BLaER1 (cell line): ENCODE measurements at regions not wholly inside any gene's neighbourhood (a gene's known extent, or its start where the extent isn't known, plus 50 kb on each side); places are given as distances from the start of the nearest gene placed in this dataset.

Experiments used
- H3K27ac ChIP-seq: shearing (Covaris generic); formaldehyde crosslinking; 2 replicates; pipeline ENCODE4 v1.8.1; 2022
- H3K27me3 ChIP-seq: shearing (Covaris generic); formaldehyde crosslinking; 2 replicates; pipeline ENCODE4 v1.8.1; 2022
- H3K36me3 ChIP-seq: shearing (Covaris generic); formaldehyde crosslinking; 2 replicates; pipeline ENCODE4 v1.8.1; 2022
- H3K4me1 ChIP-seq: shearing (Covaris generic); formaldehyde crosslinking; 2 replicates; pipeline ENCODE4 v1.8.1; 2022
- H3K4me2 ChIP-seq: shearing (Covaris generic); formaldehyde crosslinking; 2 replicates; pipeline ENCODE4 v1.8.1; 2022
- H3K4me3 ChIP-seq: shearing (Covaris generic); formaldehyde crosslinking; 2 replicates; pipeline ENCODE4 v1.8.1; 2022
- H3K9ac ChIP-seq: shearing (Covaris generic); formaldehyde crosslinking; 2 replicates; pipeline ENCODE4 v1.8.1; 2022
- H3K9me3 ChIP-seq: shearing (Covaris generic); formaldehyde crosslinking; 2 replicates; pipeline ENCODE4 v1.8.1; 2022
- H4K20me1 ChIP-seq: shearing (Covaris generic); formaldehyde crosslinking; 2 replicates; pipeline ENCODE4 v1.8.1; 2022
- Cebpa-rat ChIP-seq: shearing (Covaris generic); IDR thresholded peaks from 2 replicates; pipeline ENCODE4 v1.8.1; 2022

GRCh38 chr10:29041616-29042015 is 247.3 kb upstream of the LYZL1 start:
- TF ChIP-seq Cebpa-rat = no peak
- no peak overlapping the region for H3K4me2 ChIP-seq
- H3K27me3 ChIP-seq = no peaks in the 10 kb centered on the region
- no peak overlapping the region for H3K27ac ChIP-seq
- H3K4me1 ChIP-seq = peaks cover 10% of the 10 kb centered on the region
- H3K36me3 ChIP-seq = no peaks in the 10 kb centered on the region
- no peaks in the 10 kb centered on the region; the same call in 1 of the 2 replicates for H3K9me3 ChIP-seq
- no peak overlapping the region for H3K4me3 ChIP-seq
- no peaks in the 10 kb centered on the region for H4K20me1 ChIP-seq
- no peak overlapping the region for H3K9ac ChIP-seq

- Histone ChIP-seq H3K27me3 (no peaks in the 10 kb centered on the region), H3K9me3 (no peaks in the 10 kb centered on the region), H3K4me1 (no peaks in the 10 kb centered on the region), H3K4me3 (no peak overlapping the region), H3K36me3 (no peaks in the 10 kb centered on the region), H3K4me2 (no peak overlapping the region), H3K9ac (no peak overlapping the region), H4K20me1 (no peaks in the 10 kb centered on the region), H3K27ac (no peak overlapping the region)
- TF ChIP-seq Cebpa-rat = no peak
Observed at GRCh38 chr10:29048506-29048905, 240.4 kb upstream of the LYZL1 start.

GRCh38 chr10:29050081-29050480 is 238.8 kb upstream of the LYZL1 start:
- TF ChIP-seq Cebpa-rat = no peak
- H3K9me3 ChIP-seq = no peaks in the 10 kb centered on the region
- no peaks in the 10 kb centered on the region for H3K27me3 ChIP-seq
- no peak overlapping the region for H3K27ac ChIP-seq
- no peak overlapping the region for H3K9ac ChIP-seq
- no peaks in the 10 kb centered on the region for H3K36me3 ChIP-seq
- H3K4me3 ChIP-seq = no peak overlapping the region
- H3K4me1 ChIP-seq = no peaks in the 10 kb centered on the region
- no peaks in the 10 kb centered on the region for H4K20me1 ChIP-seq
- H3K4me2 ChIP-seq = no peak overlapping the region

GRCh38 chr10:29055101-29055500 is 233.8 kb upstream of the LYZL1 start:
- no peaks in the 10 kb centered on the region for H3K4me1 ChIP-seq
- TF ChIP-seq Cebpa-rat = no peak
- no peak overlapping the region for H3K4me2 ChIP-seq
- H3K9ac ChIP-seq = no peak overlapping the region
- H3K27me3 ChIP-seq = no peaks in the 10 kb centered on the region
- H3K36me3 ChIP-seq = no peaks in the 10 kb centered on the region
- H3K27ac ChIP-seq = no peak overlapping the region
- no peaks in the 10 kb centered on the region for H4K20me1 ChIP-seq
- H3K4me3 ChIP-seq = no peak overlapping the region
- H3K9me3 ChIP-seq = no peaks in the 10 kb centered on the region

GRCh38 chr10:29056729-29057128 is 232.1 kb upstream of the LYZL1 start:
- no peak overlapping the region for H3K9ac ChIP-seq
- H3K27me3 ChIP-seq = no peaks in the 10 kb centered on the region
- no peak overlapping the region for H3K27ac ChIP-seq
- H3K4me3 ChIP-seq = no peak overlapping the region
- H3K4me1 ChIP-seq = no peaks in the 10 kb centered on the region
- H3K9me3 ChIP-seq = no peaks in the 10 kb centered on the region
- TF ChIP-seq Cebpa-rat = no peak
- no peak overlapping the region for H3K4me2 ChIP-seq
- H3K36me3 ChIP-seq = no peaks in the 10 kb centered on the region
- no peaks in the 10 kb centered on the region for H4K20me1 ChIP-seq

- H3K27ac ChIP-seq = no peak overlapping the region
- no peak for TF ChIP-seq Cebpa-rat
- no peak overlapping the region for H3K4me2 ChIP-seq
- H3K4me1 ChIP-seq = no peaks in the 10 kb centered on the region
- no peak overlapping the region for H3K9ac ChIP-seq
- H3K9me3 ChIP-seq = no peaks in the 10 kb centered on the region
- no peaks in the 10 kb centered on the region for H3K27me3 ChIP-seq
- H3K4me3 ChIP-seq = no peak overlapping the region
- H4K20me1 ChIP-seq = no peaks in the 10 kb centered on the region
- no peaks in the 10 kb centered on the region for H3K36me3 ChIP-seq
Observed at GRCh38 chr10:29057822-29058331, 231.0 kb upstream of the LYZL1 start.

GRCh38 chr10:29063806-29064644 is 224.8 kb upstream of the LYZL1 start:
- no peaks in the 10 kb centered on the region for H3K27me3 ChIP-seq
- H3K9me3 ChIP-seq = no peaks in the 10 kb centered on the region
- no peak overlapping the region for H3K9ac ChIP-seq
- no peak for TF ChIP-seq Cebpa-rat
- H3K4me2 ChIP-seq = no peak overlapping the region
- H3K4me3 ChIP-seq = no peak overlapping the region
- H3K27ac ChIP-seq = no peak overlapping the region
- no peaks in the 10 kb centered on the region for H3K36me3 ChIP-seq
- no peaks in the 10 kb centered on the region for H4K20me1 ChIP-seq
- no peaks in the 10 kb centered on the region for H3K4me1 ChIP-seq

- Histone ChIP-seq H3K4me2 (no peak overlapping the region), H3K4me3 (no peak overlapping the region), H3K4me1 (no peaks in the 10 kb centered on the region), H3K9ac (no peak overlapping the region), H3K36me3 (no peaks in the 10 kb centered on the region), H3K9me3 (no peaks in the 10 kb centered on the region), H4K20me1 (no peaks in the 10 kb centered on the region), H3K27me3 (no peaks in the 10 kb centered on the region), H3K27ac (no peak overlapping the region)
- TF ChIP-seq Cebpa-rat = no peak
Observed at GRCh38 chr10:29064680-29065079, 224.2 kb upstream of the LYZL1 start.

- Histone ChIP-seq H4K20me1 (no peaks in the 10 kb centered on the region), H3K27me3 (no peaks in the 10 kb centered on the region), H3K9me3 (no peaks in the 10 kb centered on the region), H3K27ac (no peak overlapping the region), H3K4me2 (no peak overlapping the region), H3K4me1 (no peaks in the 10 kb centered on the region), H3K36me3 (no peaks in the 10 kb centered on the region), H3K4me3 (no peak overlapping the region), H3K9ac (no peak overlapping the region)
- no peak for TF ChIP-seq Cebpa-rat
Observed at GRCh38 chr10:29067161-29067560, 221.7 kb upstream of the LYZL1 start.

- TF ChIP-seq Cebpa-rat = no peak
- no peak overlapping the region for H3K4me2 ChIP-seq
- no peaks in the 10 kb centered on the region for H3K27me3 ChIP-seq
- H3K27ac ChIP-seq = no peak overlapping the region
- no peak overlapping the region for H3K9ac ChIP-seq
- H3K4me1 ChIP-seq = no peaks in the 10 kb centered on the region
- no peaks in the 10 kb centered on the region for H3K9me3 ChIP-seq
- H3K4me3 ChIP-seq = no peak overlapping the region
- H3K36me3 ChIP-seq = no peaks in the 10 kb centered on the region
- no peaks in the 10 kb centered on the region for H4K20me1 ChIP-seq
Observed at GRCh38 chr10:29067628-29068027, 221.2 kb upstream of the LYZL1 start.
